22Rv1 (cell line): ENCODE measurements at regions not wholly inside any gene's neighbourhood (a gene's known extent, or its start where the extent isn't known, plus 50 kb on each side); places are given as distances from the start of the nearest gene placed in this dataset.

Experiments used
- H3K27ac ChIP-seq: fragments of 450-650 bp; 2 replicates; pipeline ENCODE4 v1.5.1; 2017
- CTCF ChIP-seq: fragments of 450-650 bp; IDR thresholded peaks from 2 replicates; pipeline ENCODE4 v1.5.1; 2017; ENCODE audit warnings: mild to moderate bottlenecking
- ZFX ChIP-seq: fragments of 450-650 bp; IDR thresholded peaks from 2 replicates; pipeline ENCODE4 v1.6.1; 2017; ENCODE audit warnings: antibody characterized with exemption, borderline replicate concordance

- no peak overlapping the region for H3K27ac ChIP-seq
- TF ChIP-seq ZFX, result no peak
- TF ChIP-seq CTCF, result no peak
Measured at GRCh38 chr17:15892731-15893657, 51.9 kb upstream of the ADORA2B start.

- no peak overlapping the region for H3K27ac ChIP-seq
- no peak for TF ChIP-seq ZFX
- no peak for TF ChIP-seq CTCF
Measured at GRCh38 chr17:15893658-15894024, 51.3 kb upstream of the ADORA2B start.

- no peak for TF ChIP-seq CTCF
- TF ChIP-seq ZFX, result no peak
- H3K27ac ChIP-seq, result no peak overlapping the region
Measured at GRCh38 chr17:15894258-15894657, 50.7 kb upstream of the ADORA2B start.

GRCh38 chr17:15894913-15895658, 49.8 kb upstream of the ADORA2B start:
- no peak overlapping the region for H3K27ac ChIP-seq
- TF ChIP-seq CTCF, result no peak
- no peak for TF ChIP-seq ZFX
